Brain microvascular endothelial cell (primary cell): ENCODE measurements at regions not wholly inside any gene's neighbourhood (a gene's known extent, or its start where the extent isn't known, plus 50 kb on each side); places are given as distances from the start of the nearest gene placed in this dataset.

Experiments used
- DNase-seq: peaks from one replicate; pipeline ENCODE4 v3.0.0-alpha.2; 2020
- H3K27ac ChIP-seq: fragments of 250-450 bp; sonication (Bioruptor Pico); 2 replicates; pipeline ENCODE4 v1.5.1; 2020; ENCODE audit warnings: mild to moderate bottlenecking, moderate library complexity
- H3K27me3 ChIP-seq: fragments of 250-450 bp; sonication (Bioruptor Pico); replicated peaks from 2 replicates; pipeline ENCODE4 v1.5.1; 2020; ENCODE audit warnings: mild to moderate bottlenecking
- H3K36me3 ChIP-seq: fragments of 250-450 bp; sonication (Bioruptor Pico); replicated peaks from 2 replicates; pipeline ENCODE4 v1.5.1; 2020; ENCODE audit warnings: mild to moderate bottlenecking
- H3K4me3 ChIP-seq: 2 replicates; pipeline ENCODE4 v1.5.1; 2011; ENCODE audit warnings: low read depth, mild to moderate bottlenecking, control low read depth, low read length, moderate library complexity
- CTCF ChIP-seq: IDR thresholded peaks from 2 replicates; pipeline ENCODE4 v1.5.1; 2011; ENCODE audit warnings: low read depth, mild to moderate bottlenecking, moderate library complexity, low read length, control low read depth, inconsistent platforms; ENCODE audit errors: missing control alignments
- in situ Hi-C: cut with HindIII; loops from 2 replicates; pipeline ENCODE4 v1.10.0; 2017; ENCODE audit warnings: low sequenced_read_pairs, low pct_ligation_motif_present

GRCh38 chr18:29969876-29970275 is 1072.7 kb downstream of the DSC3 start:
- no peak for TF ChIP-seq CTCF
- Histone ChIP-seq H3K27me3 (no peaks in the 10 kb centered on the region), H3K27ac (no peak overlapping the region), H3K4me3 (no peak overlapping the region), H3K36me3 (no peaks in the 10 kb centered on the region)
- no peak for DNase-seq
- in situ Hi-C loops: no loop called here

GRCh38 chr18:29962579-29962978 is 1080.0 kb downstream of the DSC3 start:
- Histone ChIP-seq H3K27me3 (no peaks in the 10 kb centered on the region), H3K27ac (no peak overlapping the region), H3K4me3 (no peak overlapping the region), H3K36me3 (no peaks in the 10 kb centered on the region)
- in situ Hi-C loops: no loop called here
- no peak for TF ChIP-seq CTCF
- DNase-seq: no peak

- Histone ChIP-seq H3K36me3 (no peaks in the 10 kb centered on the region), H3K27ac (no peak overlapping the region), H3K27me3 (no peaks in the 10 kb centered on the region), H3K4me3 (no peak overlapping the region)
- in situ Hi-C loops: no loop called here
- TF ChIP-seq CTCF: no peak
- DNase-seq: no peak
These were observed 1082.0 kb downstream of the DSC3 start for GRCh38 chr18:29960539-29960938.

- Histone ChIP-seq H3K27me3 (no peaks in the 10 kb centered on the region), H3K36me3 (no peaks in the 10 kb centered on the region), H3K27ac (no peak overlapping the region), H3K4me3 (no peak overlapping the region)
- no peak for DNase-seq
- TF ChIP-seq CTCF: no peak
- in situ Hi-C loops: no loop called here
These were observed 1112.3 kb downstream of the DSC3 start for GRCh38 chr18:29930231-29930630.

GRCh38 chr18:29928081-29928480 is 1114.5 kb downstream of the DSC3 start:
- Histone ChIP-seq H3K4me3 (no peak overlapping the region), H3K36me3 (no peaks in the 10 kb centered on the region), H3K27me3 (no peaks in the 10 kb centered on the region), H3K27ac (no peak overlapping the region)
- in situ Hi-C loops: no loop called here
- no peak for DNase-seq
- no peak for TF ChIP-seq CTCF

GRCh38 chr18:29925566-29925965 is 1117.0 kb downstream of the DSC3 start:
- Histone ChIP-seq H3K27me3 (no peaks in the 10 kb centered on the region), H3K4me3 (no peak overlapping the region), H3K36me3 (no peaks in the 10 kb centered on the region), H3K27ac (no peak overlapping the region)
- no peak for TF ChIP-seq CTCF
- no peak for DNase-seq
- in situ Hi-C loops: no loop called here
